OCI-LY1 (cell line): ENCODE measurements at regions not wholly inside any gene's neighbourhood (a gene's known extent, or its start where the extent isn't known, plus 50 kb on each side); places are given as distances from the start of the nearest gene placed in this dataset.

Experiments
- EZH2 ChIP-seq: fragments of 200-600 bp; sonication (generic), shearing (Covaris generic); IDR thresholded peaks from 2 replicates; pipeline ENCODE4 v1.8.0; 2017; ENCODE audit warnings: borderline replicate concordance, mixed run types, mild to moderate bottlenecking, antibody characterized with exemption, low read length, moderate library complexity, mixed read lengths
- TF ChIP-seq, protein P1 (sequence below): fragments of 200-600 bp; sonication (generic), shearing (Covaris generic); IDR thresholded peaks from 2 replicates; pipeline ENCODE4 v1.5.1; 2017; ENCODE audit warnings: mild to moderate bottlenecking, antibody characterized with exemption, low read length, moderate library complexity, mixed read lengths

DNA sequence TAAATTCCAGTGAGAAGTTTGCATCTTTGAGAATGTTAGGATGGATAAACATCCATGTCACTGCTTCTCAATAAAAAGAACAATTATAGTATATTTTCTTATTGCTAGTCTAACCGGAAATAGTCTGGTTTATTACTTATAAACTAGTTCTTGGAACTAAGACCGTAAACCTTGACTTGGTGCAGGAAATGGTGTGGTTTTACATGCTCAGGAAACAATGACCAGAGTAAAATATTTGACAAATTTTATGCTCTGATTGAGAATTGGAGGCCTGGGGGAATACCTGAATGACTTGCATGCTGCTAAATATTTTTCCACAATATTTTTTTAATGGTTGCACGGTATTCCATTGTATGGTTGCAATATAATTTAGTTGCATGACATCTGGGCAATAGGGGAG is 76.3 kb downstream of the XCL2 start:
- TF ChIP-seq, protein P1, sequence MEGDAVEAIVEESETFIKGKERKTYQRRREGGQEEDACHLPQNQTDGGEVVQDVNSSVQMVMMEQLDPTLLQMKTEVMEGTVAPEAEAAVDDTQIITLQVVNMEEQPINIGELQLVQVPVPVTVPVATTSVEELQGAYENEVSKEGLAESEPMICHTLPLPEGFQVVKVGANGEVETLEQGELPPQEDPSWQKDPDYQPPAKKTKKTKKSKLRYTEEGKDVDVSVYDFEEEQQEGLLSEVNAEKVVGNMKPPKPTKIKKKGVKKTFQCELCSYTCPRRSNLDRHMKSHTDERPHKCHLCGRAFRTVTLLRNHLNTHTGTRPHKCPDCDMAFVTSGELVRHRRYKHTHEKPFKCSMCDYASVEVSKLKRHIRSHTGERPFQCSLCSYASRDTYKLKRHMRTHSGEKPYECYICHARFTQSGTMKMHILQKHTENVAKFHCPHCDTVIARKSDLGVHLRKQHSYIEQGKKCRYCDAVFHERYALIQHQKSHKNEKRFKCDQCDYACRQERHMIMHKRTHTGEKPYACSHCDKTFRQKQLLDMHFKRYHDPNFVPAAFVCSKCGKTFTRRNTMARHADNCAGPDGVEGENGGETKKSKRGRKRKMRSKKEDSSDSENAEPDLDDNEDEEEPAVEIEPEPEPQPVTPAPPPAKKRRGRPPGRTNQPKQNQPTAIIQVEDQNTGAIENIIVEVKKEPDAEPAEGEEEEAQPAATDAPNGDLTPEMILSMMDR: no peak
- no peak for TF ChIP-seq EZH2
